Cerebellar nuclear complex (tissue), 1 donor: ENCODE measurements at regions not wholly inside any gene's neighbourhood (a gene's known extent, or its start where the extent isn't known, plus 50 kb on each side); places are given as distances from the start of the nearest gene placed in this dataset.
"Not testable (repeated sequence)": the region's sequence is repeated elsewhere in the genome, so short reads cannot be mapped to it uniquely, and the experiment has no call there.

Source experiments
- DNase-seq, 2 experiments: peaks; one replicate each; lab custom pipeline; 2025; lab: John Stamatoyannopoulos, UW

- DNase-seq, result no peak
These were observed 128.5 kb upstream of the KIF26B start for GRCh38 chr1:245026247-245026646.

DNA sequence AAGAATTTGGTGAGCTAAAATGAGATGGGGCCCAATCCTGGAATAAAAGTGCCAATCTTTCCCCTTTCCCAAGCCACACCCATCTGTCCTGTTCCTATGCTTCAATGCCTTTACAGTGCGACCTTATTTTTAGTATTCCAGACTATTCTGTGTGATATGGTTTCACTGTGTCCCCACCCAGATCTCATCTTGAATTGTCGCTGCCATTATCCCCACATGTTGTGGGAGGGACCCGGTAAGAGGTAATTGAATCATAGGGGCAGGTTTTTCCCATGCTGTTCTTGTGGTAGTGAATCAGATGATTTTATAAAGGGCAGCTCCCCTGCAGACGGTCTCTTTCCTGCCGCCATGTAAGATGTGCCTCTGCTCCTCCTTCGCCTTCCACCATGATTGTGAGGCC lies 129.3 kb upstream of the KIF26B start:
- no peak for DNase-seq

- no peak for DNase-seq
These were observed 131.6 kb upstream of the KIF26B start for GRCh38 chr1:245023222-245023621.

- no peak for DNase-seq
These were observed 134.8 kb upstream of the KIF26B start for GRCh38 chr1:245019910-245020486.

GRCh38 chr1:245016700-245017099 lies 138.1 kb upstream of the KIF26B start:
- no peak for DNase-seq

DNA sequence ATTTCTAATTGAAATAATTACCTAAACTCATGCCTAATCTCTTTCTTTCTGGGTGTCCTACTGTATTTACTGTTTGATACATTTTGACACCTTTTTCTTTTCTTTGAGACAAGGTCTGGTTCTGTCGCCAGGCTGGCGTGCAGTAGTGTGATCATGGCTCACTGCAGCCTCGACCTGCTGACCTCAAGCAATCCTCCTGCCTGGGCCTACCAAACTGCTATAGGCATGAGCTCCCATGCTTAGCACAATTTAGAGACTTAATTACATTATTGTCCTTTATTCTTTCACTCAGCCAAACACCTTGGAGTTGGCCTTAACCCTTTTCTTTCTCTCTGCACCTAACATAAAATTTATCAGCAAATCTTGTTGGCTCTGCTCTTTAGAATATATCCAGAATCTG lies 139.8 kb upstream of the KIF26B start:
- DNase-seq, result no peak

DNA sequence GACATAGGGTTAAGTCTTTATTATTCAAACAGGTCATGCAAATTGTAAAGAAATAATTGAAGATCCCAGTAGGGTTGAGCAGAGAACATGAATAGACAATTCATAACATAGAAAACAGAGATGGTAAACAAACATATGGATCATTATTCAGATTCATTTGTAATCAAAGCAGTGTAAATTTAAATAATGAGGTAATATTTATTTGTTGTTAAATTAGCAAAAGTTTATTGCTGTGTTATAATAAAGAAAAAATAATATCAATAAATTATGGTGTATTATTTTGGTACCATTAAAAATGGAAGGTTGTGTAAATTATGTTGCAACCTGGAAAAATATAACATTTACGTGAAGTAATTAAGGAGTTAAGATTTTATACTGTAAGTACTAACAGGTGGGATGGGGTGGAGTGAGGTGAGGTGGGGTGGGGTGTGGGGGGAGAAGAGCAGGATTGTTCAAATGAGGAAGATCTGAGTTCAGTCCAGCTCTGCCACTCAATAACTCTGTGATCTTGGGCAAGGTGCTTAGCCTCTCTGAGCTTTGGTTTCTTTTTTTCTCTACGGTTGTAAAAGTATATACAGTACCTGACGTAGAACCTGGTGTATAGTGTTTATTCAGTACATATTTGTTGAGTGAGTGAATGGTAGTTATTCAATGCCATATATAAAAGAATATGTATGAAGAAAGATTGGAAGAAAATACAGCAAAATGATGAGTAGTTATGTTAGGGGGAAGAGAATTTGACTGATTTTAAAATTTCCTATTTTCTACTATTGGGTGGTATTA lies 140.3 kb upstream of the KIF26B start:
- DNase-seq, result no peak

DNA sequence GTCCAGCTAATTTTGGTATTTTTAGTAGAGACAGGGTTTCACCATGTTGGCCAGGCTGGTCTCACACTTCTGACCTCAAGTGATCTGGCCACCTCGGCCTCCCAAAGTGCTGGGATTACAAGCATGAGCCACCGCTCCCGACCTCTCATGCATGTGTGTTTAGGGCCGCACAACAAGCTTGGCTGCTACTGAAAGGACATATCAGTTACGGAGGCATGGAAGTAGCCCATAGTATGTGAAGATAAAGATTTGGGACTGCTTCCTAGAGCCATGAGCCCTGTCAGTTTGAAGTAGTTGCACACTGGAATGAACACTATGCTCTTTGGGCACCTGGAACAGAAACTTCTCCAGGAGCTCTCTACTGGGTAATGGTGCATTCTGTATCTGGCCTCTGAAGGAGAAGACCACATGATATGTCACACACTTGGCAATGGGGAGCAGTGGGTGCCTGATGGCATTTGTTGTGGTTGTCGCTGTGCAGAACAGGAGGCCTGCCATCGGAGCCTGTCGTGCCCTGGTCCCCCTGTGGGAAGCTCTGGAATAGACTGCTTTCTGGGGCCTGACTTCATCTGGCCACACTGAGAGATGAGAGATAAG lies 144.7 kb upstream of the KIF26B start:
- no peak for DNase-seq

DNA sequence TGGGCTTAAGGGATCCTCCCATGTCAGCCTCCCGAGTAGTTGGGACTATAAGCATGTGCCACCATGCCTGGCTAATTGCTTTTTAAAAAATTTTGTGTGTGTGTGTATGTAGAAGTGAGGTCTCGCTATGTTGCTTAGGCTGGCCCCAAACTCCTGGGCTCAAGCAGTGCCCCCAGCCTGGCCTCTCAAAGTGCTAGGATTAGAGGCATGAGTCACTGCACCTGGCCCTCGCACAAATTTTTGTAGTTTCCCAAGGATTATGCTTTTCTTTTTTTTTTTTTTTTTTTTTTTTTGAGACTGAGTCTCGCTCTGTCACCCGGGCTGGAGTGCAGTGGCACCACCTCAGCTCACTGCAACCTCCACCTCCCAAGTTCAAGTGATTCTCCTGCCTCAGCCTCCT lies 144.4 kb upstream of the HNRNPU start:
- no peak for DNase-seq

DNA sequence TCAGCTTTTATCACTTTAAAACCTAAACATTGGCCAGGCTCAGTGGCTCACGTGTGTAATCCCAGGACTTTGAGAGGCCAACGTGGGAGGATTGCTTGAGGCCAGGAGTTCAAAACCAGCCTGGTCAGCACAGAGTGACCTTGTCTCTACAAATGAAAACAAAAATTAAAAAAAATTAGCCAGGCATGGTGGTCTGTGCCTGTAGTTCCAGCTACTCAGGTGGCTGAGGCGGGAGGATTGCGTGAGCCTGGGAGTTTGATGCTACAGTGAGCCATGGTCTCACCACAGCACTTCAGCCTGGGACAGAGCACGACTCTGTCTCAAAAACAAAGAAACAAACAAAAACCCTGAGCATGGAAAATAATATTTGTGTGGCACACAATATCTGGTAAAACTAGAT lies 143.5 kb upstream of the HNRNPU start:
- no peak for DNase-seq

DNA sequence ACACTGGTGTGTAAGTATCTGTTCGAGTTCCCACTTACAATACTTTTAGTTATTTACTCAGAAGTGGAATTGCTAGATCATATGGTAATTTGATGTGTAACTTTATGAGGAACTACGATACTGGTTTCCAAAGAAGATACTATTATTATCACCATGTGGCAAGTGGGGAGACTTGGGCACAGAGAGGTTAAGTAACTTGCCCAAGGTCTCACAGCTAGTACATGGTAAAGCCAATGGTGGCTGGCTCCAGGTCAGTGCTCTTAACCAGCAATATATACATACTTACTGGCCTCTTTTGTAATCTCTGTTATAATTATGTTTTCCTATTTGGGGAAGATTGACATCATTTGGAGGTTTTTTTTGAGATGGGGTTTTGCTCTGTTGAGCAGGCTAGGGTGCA lies 138.9 kb upstream of the HNRNPU start:
- no peak for DNase-seq

DNA sequence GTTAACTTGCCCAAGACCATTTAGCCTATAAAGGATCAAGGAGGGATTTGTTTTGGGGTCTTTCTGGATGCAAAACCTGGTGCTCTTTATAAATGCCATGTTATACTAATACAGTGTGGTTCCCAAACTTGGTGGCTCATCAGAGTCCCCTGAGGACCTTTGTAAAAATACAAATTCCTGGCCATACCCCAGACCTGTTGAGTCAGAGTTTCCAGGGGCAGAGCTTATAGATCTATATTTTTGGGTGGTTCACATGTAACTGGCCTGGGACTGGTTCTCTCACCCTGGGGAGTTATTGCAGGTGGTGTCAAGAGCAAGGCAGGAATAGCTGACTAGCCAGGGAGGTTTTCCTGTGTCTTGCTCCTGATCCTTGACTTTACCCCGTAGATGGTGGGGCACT lies 136.9 kb upstream of the HNRNPU start:
- no peak for DNase-seq

- no peak for DNase-seq
These were observed 136.5 kb upstream of the HNRNPU start for GRCh38 chr1:245000872-245001188.

- DNase-seq, result not testable (repeated sequence)
These were observed 135.3 kb upstream of the HNRNPU start for GRCh38 chr1:244999644-245000043.

GRCh38 chr1:244998717-244999346 lies 134.5 kb upstream of the HNRNPU start:
- DNase-seq, result no peak

DNA sequence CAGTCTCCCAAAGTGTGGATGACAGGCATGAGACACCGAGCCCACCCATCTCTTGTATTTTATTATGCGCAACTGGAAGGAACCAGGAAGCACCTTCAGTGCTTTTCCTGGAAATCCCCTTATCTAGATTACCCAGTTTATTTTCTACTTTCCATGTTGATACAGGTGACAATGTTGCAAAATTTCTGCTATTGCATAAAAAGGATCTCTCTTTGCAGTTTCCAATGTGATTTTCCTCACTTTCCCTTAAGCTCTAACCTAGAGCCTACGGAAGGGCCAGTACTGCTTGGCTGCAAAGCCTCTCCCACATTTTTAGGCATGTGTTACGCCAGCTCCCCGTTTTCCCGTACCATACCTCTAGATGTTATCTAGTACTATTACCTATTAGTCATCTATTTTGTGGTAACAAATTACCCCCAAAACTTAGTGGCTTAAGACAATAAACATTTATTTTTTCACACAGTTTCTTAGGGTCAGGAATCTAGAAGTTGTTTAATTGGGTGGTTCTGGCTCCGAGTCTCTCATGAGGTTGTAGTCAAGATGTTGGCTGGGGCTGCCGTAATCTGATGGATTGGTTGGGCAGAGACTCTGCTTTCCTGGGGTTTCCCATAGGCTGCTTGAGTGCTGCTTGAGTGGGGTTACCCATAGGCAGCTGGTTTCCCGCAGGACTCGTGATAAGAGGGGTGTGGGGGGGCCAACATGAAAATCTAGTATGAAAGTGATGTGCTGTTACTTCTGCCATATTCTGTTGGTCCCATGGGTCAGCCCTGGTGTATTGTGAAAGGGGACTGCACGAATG lies 131.5 kb upstream of the HNRNPU start:
- DNase-seq, result no peak

DNA sequence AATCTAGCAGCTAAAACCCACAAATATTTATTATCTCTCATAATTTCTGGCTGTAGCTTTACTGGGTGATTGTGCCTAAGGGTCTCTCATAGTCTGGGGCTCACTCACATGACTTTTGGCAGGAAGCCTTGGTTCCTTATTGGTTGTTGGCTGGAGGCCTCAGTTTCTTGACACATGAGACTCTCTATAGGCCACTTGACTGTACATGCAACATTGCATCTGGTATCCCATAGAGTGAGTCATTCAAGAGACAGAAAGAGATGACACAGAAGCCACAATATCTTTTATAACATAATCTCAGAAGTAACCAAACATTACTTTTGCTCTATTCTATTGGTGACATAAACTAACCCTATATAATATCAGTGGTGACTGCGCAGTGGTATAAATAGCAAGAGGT lies 128.5 kb upstream of the HNRNPU start:
- DNase-seq, result no peak

DNA sequence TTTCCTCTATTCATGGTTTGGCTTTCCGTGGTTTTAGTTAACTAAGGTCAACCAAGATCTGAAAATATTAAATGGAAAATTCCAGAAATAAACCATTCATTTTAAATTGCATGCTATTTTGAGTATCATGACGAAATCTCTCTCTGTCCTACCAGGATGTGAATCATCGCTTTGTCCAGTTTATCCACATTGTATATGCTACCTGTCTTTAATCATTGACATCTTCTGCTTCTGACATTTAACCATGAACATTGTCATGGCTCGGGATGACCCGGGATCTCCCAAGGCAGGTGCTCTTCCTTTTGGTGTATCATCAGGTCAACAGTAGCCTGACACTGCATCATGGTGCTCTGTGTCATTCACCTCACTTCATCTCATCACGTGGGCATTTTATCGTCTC lies 125.5 kb upstream of the HNRNPU start:
- no peak for DNase-seq

DNA sequence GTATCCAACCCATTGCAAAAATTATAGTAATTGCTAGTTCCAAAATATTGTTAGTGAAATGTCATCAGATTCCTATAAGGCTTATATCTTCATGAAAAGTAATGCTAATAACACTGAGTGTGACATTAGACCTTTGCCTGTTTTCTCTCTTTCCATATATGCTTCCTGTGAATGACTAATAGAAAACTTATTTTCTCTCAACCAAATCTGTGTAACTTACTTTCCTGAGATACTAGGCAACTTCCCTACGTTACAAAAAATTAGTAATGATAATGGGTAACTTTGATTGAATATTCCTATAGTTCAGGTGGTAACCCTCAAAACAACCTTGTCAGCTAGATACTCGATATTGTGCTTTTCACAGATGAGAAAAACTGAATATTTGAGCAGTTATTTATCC lies 124.2 kb upstream of the HNRNPU start:
- no peak for DNase-seq

GRCh38 chr1:244980605-244981004 lies 116.3 kb upstream of the HNRNPU start:
- no peak for DNase-seq

- DNase-seq, result no peak
These were observed 110.2 kb upstream of the HNRNPU start for GRCh38 chr1:244974550-244974949.

- DNase-seq, result no peak
These were observed 109.8 kb upstream of the HNRNPU start for GRCh38 chr1:244974106-244974505.
